ENCODE measurements at regions not wholly inside any gene's neighbourhood (a gene's known extent, or its start where the extent isn't known, plus 50 kb on each side); places are given as distances from the start of the nearest gene placed in this dataset.

DNA sequence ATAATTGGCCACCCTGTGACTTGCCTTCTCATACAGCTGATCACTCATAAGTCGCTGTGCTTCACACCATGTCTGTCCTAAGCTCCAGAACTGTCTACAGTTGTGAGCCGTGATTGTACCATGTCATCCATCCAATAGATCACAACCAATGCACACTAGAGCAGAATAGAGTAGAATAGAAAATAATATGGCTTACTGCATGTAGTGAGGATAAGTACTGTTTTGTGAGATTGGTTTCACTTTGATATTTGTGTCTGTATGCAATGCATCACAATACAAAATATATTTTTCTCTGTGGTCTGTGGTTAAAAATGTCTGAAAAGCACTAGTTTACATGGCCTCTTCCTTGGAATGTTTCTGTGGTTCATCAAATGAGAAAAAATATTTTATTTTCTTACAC, 237.6 kb upstream of the PRKD1 start:
- no peaks in the 10 kb centered on the region for H3K36me3 ChIP-seq (ENCODE audit: control insufficient read depth, insufficient read depth, low read length)
- H3K4me3 ChIP-seq (ENCODE audit: low read depth, low read length) = no peak overlapping the region
- DNase-seq (ENCODE audit: low read depth in 4 of 6, low spot score in 6 of 6) = no peak
- no CpG with 5 or more reads among the region's 2 CpGs for WGBS (ENCODE audit: insufficient coverage)
- no peaks in the 10 kb centered on the region for H3K4me1 ChIP-seq (ENCODE audit: control insufficient read depth, insufficient read depth, low read length)
- H3K9me3 ChIP-seq (ENCODE audit: control insufficient read depth, insufficient read depth, low read length) = peaks cover 4% of the 10 kb centered on the region
- H3K27me3 ChIP-seq (ENCODE audit: control insufficient read depth, insufficient read depth, low read length) = no peaks in the 10 kb centered on the region
- H3K27ac ChIP-seq (ENCODE audit: low read depth, low read length) = no peak overlapping the region

DNA sequence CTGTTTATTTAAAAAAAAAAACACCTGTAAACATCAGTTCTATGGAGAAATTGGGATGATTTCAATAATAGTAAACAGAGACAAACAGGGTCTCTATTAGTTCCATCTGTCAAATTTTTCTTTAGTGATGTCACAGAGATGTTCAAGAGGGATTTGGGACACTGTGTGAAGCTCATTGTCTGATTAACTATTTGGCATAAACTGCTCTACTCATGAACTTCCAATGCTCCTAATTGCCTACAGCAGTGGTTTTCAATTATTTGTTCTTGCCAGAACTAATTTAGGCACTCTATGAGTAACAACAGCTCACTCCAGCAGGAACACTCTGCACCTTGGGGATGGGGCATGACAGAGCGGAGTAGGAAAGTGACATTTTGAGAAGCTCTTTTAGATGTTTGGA, 250.1 kb upstream of the PRKD1 start:
- Histone ChIP-seq H3K4me3 (ENCODE audit: low read depth, low read length) (no peak overlapping the region), H3K36me3 (ENCODE audit: control insufficient read depth, insufficient read depth, low read length) (no peaks in the 10 kb centered on the region), H3K27ac (ENCODE audit: low read depth, low read length) (no peak overlapping the region), H3K27me3 (ENCODE audit: control insufficient read depth, insufficient read depth, low read length) (no peaks in the 10 kb centered on the region), H3K4me1 (ENCODE audit: control insufficient read depth, insufficient read depth, low read length) (no peaks in the 10 kb centered on the region), H3K9me3 (ENCODE audit: control insufficient read depth, insufficient read depth, low read length) (no peaks in the 10 kb centered on the region)
- no CpG with 5 or more reads among the region's 1 CpG for WGBS (ENCODE audit: insufficient coverage)
- DNase-seq (ENCODE audit: low read depth in 4 of 6, low spot score in 6 of 6) = peak in 1 of 6 donors; percentile 26

- Histone ChIP-seq H3K9me3 (ENCODE audit: control insufficient read depth, insufficient read depth, low read length) (no peaks in the 10 kb centered on the region), H3K4me1 (ENCODE audit: control insufficient read depth, insufficient read depth, low read length) (no peaks in the 10 kb centered on the region), H3K27me3 (ENCODE audit: control insufficient read depth, insufficient read depth, low read length) (no peaks in the 10 kb centered on the region), H3K4me3 (ENCODE audit: low read depth, low read length) (no peak overlapping the region), H3K27ac (ENCODE audit: low read depth, low read length) (no peak overlapping the region), H3K36me3 (ENCODE audit: control insufficient read depth, insufficient read depth, low read length) (no peaks in the 10 kb centered on the region)
- DNase-seq (ENCODE audit: low read depth in 4 of 6, low spot score in 6 of 6) = peak in 1 of 6 donors; percentile 19
- 91% methylated on average over 1 of the region's 4 CpGs for WGBS (ENCODE audit: insufficient coverage)
Observed at GRCh38 chr14:30179381-30180130, 251.9 kb upstream of the PRKD1 start.

- 100% methylated on average over 1 of the region's 2 CpGs for WGBS (ENCODE audit: insufficient coverage)
- H3K4me1 ChIP-seq (ENCODE audit: control insufficient read depth, insufficient read depth, low read length) = no peaks in the 10 kb centered on the region
- no peaks in the 10 kb centered on the region for H3K9me3 ChIP-seq (ENCODE audit: control insufficient read depth, insufficient read depth, low read length)
- no peaks in the 10 kb centered on the region for H3K27me3 ChIP-seq (ENCODE audit: control insufficient read depth, insufficient read depth, low read length)
- no peak overlapping the region for H3K4me3 ChIP-seq (ENCODE audit: low read depth, low read length)
- H3K36me3 ChIP-seq (ENCODE audit: control insufficient read depth, insufficient read depth, low read length) = no peaks in the 10 kb centered on the region
- H3K27ac ChIP-seq (ENCODE audit: low read depth, low read length) = no peak overlapping the region
- DNase-seq (ENCODE audit: low read depth in 4 of 6, low spot score in 6 of 6) = no peak
Observed at GRCh38 chr14:30180219-30180618, 252.6 kb upstream of the PRKD1 start.

- Histone ChIP-seq H3K27ac (ENCODE audit: low read depth, low read length) (no peak overlapping the region), H3K4me3 (ENCODE audit: low read depth, low read length) (no peak overlapping the region), H3K27me3 (ENCODE audit: control insufficient read depth, insufficient read depth, low read length) (no peaks in the 10 kb centered on the region), H3K9me3 (ENCODE audit: control insufficient read depth, insufficient read depth, low read length) (no peaks in the 10 kb centered on the region), H3K36me3 (ENCODE audit: control insufficient read depth, insufficient read depth, low read length) (no peaks in the 10 kb centered on the region), H3K4me1 (ENCODE audit: control insufficient read depth, insufficient read depth, low read length) (no peaks in the 10 kb centered on the region)
- peak in 1 of 6 donors; percentile 13 for DNase-seq (ENCODE audit: low read depth in 4 of 6, low spot score in 6 of 6)
Observed at GRCh38 chr14:30185832-30186231, 258.2 kb upstream of the PRKD1 start.

DNA sequence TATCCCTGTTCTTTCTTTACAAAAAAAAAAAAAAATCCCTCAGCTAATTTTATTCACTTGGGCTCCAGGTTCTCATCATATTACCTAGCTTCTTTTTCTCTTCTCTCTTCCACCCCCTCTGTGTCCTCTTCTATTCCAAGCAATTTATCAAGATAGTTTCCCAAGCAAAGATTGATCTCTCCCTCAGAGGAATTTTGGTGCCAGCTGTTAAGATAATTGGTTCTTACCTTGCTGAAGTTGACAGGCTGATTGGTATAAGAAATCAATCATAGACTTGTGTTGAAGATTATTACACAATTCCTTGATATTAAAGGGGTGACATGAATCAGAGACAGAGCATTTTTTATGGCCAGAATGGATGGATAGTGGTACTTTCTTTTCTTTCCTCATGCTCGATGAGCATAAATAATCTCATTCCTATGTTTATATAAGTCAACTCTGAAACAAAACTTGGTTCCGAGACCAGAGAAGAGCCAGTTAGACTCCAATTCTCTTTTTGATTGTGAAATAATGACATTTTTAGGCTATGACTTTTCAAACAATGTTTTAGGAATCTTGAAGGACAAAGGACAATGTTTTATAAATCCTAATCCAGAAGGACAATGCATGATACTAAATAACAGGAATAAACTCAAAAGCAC, 264.1 kb upstream of the PRKD1 start:
- Histone ChIP-seq H3K4me1 (ENCODE audit: control insufficient read depth, insufficient read depth, low read length) (peaks cover 3% of the 10 kb centered on the region), H3K27me3 (ENCODE audit: control insufficient read depth, insufficient read depth, low read length) (no peaks in the 10 kb centered on the region), H3K9me3 (ENCODE audit: control insufficient read depth, insufficient read depth, low read length) (no peaks in the 10 kb centered on the region), H3K27ac (ENCODE audit: low read depth, low read length) (no peak overlapping the region), H3K36me3 (ENCODE audit: control insufficient read depth, insufficient read depth, low read length) (no peaks in the 10 kb centered on the region), H3K4me3 (ENCODE audit: low read depth, low read length) (no peak overlapping the region)
- no peak for DNase-seq (ENCODE audit: low read depth in 4 of 6, low spot score in 6 of 6)
- WGBS (ENCODE audit: insufficient coverage) = no CpG with 5 or more reads among the region's 2 CpGs

DNA sequence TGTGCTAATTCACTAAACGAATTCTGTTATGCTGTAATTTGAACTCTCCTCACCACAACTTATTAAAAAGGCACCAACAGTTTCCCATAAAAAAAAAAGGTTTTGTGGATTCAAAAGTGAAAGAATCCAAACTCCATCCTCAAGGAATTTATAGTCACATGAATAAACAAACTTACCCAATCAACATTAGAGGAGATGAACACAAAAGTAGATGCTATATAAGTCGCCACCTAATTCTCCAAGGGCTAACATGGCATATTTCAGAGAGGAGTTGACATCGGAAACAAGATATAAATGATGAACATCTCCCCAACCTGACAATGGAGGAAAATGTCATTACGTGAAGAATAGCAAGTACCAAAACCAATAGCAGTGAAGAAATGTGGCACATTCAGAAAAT, 265.5 kb upstream of the PRKD1 start:
- H3K4me1 ChIP-seq (ENCODE audit: control insufficient read depth, insufficient read depth, low read length) = peaks cover 3% of the 10 kb centered on the region
- H3K27me3 ChIP-seq (ENCODE audit: control insufficient read depth, insufficient read depth, low read length) = no peaks in the 10 kb centered on the region
- H3K36me3 ChIP-seq (ENCODE audit: control insufficient read depth, insufficient read depth, low read length) = no peaks in the 10 kb centered on the region
- no peak overlapping the region for H3K27ac ChIP-seq (ENCODE audit: low read depth, low read length)
- 100% methylated on average over 1 of the region's 4 CpGs for WGBS (ENCODE audit: insufficient coverage)
- DNase-seq (ENCODE audit: low read depth in 4 of 6, low spot score in 6 of 6) = no peak
- no peaks in the 10 kb centered on the region for H3K9me3 ChIP-seq (ENCODE audit: control insufficient read depth, insufficient read depth, low read length)
- H3K4me3 ChIP-seq (ENCODE audit: low read depth, low read length) = no peak overlapping the region

- H3K27ac ChIP-seq (ENCODE audit: low read depth, low read length) = no peak overlapping the region
Observed at GRCh38 chr14:30193845-30194501, 266.3 kb upstream of the PRKD1 start.

GRCh38 chr14:30194741-30195148, 267.1 kb upstream of the PRKD1 start:
- Histone ChIP-seq H3K36me3 (ENCODE audit: control insufficient read depth, insufficient read depth, low read length) (no peaks in the 10 kb centered on the region), H3K27ac (ENCODE audit: low read depth, low read length) (peak overlapping the region; percentile 43), H3K4me3 (ENCODE audit: low read depth, low read length) (no peak overlapping the region), H3K4me1 (ENCODE audit: control insufficient read depth, insufficient read depth, low read length) (peaks cover 3% of the 10 kb centered on the region), H3K27me3 (ENCODE audit: control insufficient read depth, insufficient read depth, low read length) (no peaks in the 10 kb centered on the region), H3K9me3 (ENCODE audit: control insufficient read depth, insufficient read depth, low read length) (no peaks in the 10 kb centered on the region)
- WGBS (ENCODE audit: insufficient coverage) = no CpG with 5 or more reads among the region's 2 CpGs
- peak in 2 of 6 donors; percentile 22 to 46 for DNase-seq (ENCODE audit: low read depth in 4 of 6, low spot score in 6 of 6)

More at GRCh38 chr14:30193845-30194501, 266.3 kb upstream of the PRKD1 start:
- Histone ChIP-seq H3K4me3 (ENCODE audit: low read depth, low read length) (no peak overlapping the region), H3K9me3 (ENCODE audit: control insufficient read depth, insufficient read depth, low read length) (no peaks in the 10 kb centered on the region), H3K36me3 (ENCODE audit: control insufficient read depth, insufficient read depth, low read length) (no peaks in the 10 kb centered on the region), H3K4me1 (ENCODE audit: control insufficient read depth, insufficient read depth, low read length) (peaks cover 3% of the 10 kb centered on the region), H3K27me3 (ENCODE audit: control insufficient read depth, insufficient read depth, low read length) (no peaks in the 10 kb centered on the region)
- WGBS (ENCODE audit: insufficient coverage) = no CpG with 5 or more reads among the region's 4 CpGs
- peak in 2 of 6 donors; percentile 45 for DNase-seq (ENCODE audit: low read depth in 4 of 6, low spot score in 6 of 6)

All from spinal cord (tissue), 9 donors.